Naive B cell (primary cell): ENCODE measurements at regions not wholly inside any gene's neighbourhood (a gene's known extent, or its start where the extent isn't known, plus 50 kb on each side); places are given as distances from the start of the nearest gene placed in this dataset.

ENCODE experiments used
- ATAC-seq, 2 donors: fragments of 150-1000 bp; cut with Tn5 transposase; 2 replicates each; pipeline ENCODE4 v1.10.0; 2021; ENCODE audit warnings: low read depth in 2 of 2, mild to moderate bottlenecking in 2 of 2, moderate library complexity in 2 of 2
- DNase-seq: peaks from one replicate; pipeline ENCODE4 v3.0.0; 2022
- H3K27ac Mint-ChIP-seq, 6 donors: one replicate each; pipeline ENCODE4 v1.8.0; 2020 to 2022; ENCODE audit warnings: mild to moderate bottlenecking in 6 of 6, mixed read lengths in 6 of 6, moderate library complexity in 5 of 6, inconsistent platforms in 2 of 6
- H3K27me3 Mint-ChIP-seq, 3 donors: one replicate each; pipeline ENCODE4 v1.8.0; 2021 to 2022; ENCODE audit warnings: mixed read lengths in 3 of 3, mild to moderate bottlenecking in 1 of 3
- H3K36me3 Mint-ChIP-seq, 2 donors: one replicate each; pipeline ENCODE4 v1.8.0; 2020 to 2022; ENCODE audit warnings: mixed read lengths in 2 of 2, inconsistent platforms in 1 of 2, mild to moderate bottlenecking in 1 of 2
- H3K4me1 Mint-ChIP-seq, 3 donors: one replicate each; pipeline ENCODE4 v1.8.0; 2020 to 2022; ENCODE audit warnings: mixed read lengths in 3 of 3, inconsistent platforms in 1 of 3, mild to moderate bottlenecking in 1 of 3, moderate library complexity in 1 of 3
- H3K4me3 Mint-ChIP-seq, 8 donors: one replicate each; pipeline ENCODE4 v1.8.0; 2020 to 2022; ENCODE audit warnings: mild to moderate bottlenecking in 8 of 8, mixed read lengths in 8 of 8, moderate library complexity in 8 of 8, inconsistent platforms in 2 of 8
- H3K9me3 Mint-ChIP-seq, 7 donors: one replicate each; pipeline ENCODE4 v1.8.0; 2020 to 2022; ENCODE audit warnings: mixed read lengths in 7 of 7, mild to moderate bottlenecking in 5 of 7, inconsistent platforms in 2 of 7, moderate library complexity in 1 of 7

DNA sequence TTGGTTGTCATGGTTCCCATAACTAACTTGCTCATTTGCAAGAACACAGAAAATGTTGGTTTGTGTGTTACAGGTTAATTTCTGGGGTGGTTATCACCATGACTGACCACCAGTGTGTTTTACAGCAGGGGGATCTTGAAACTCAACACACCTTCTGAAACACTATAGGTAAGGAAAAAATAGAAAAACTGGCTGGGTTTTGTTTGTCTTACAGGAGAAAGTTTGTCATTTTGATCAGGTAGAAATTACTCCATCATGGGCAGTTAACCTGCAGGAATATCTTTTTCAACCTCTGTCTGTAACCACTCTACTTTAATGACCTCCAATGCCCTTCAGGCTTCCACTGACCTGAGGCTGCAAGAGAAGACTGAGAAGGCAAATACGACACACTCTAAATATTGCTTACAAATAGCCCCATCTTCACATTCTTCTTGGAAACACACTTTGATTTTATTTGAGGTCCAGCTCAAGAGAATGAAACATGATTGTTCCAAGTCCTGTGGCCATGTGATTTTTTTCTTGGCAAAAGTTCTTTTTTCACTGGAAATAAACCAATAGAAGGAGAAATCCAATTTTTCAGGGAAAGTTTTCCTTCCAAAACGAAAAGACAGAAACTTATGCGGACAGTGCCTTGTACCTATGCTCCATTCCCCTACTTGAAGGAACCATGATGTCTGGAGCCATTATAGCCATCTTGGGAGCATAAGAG is 428.7 kb upstream of the SALL1 start:
- Mint-ChIP-seq H3K4me1 (no peaks in the 10 kb centered on the region), H3K9me3 (peaks cover 0 to 5% (median 1%) of the 10 kb centered on the region in 7 donors), H3K4me3 (no peak overlapping the region), H3K27ac (no peak overlapping the region), H3K36me3 (peaks cover 0 to 7% of the 10 kb centered on the region in 2 donors), H3K27me3 (no peaks in the 10 kb centered on the region)
- ATAC-seq (no peak), DNase-seq (no peak)

- Mint-ChIP-seq H3K27ac (no peak overlapping the region), H3K4me3 (no peak overlapping the region), H3K4me1 (no peaks in the 10 kb centered on the region), H3K36me3 (no peaks in the 10 kb centered on the region), H3K27me3 (no peaks in the 10 kb centered on the region), H3K9me3 (peaks cover 0 to 7% (median 1%) of the 10 kb centered on the region in 7 donors)
- no peak for ATAC-seq
- no peak for DNase-seq
Measured at GRCh38 chr16:51577621-51578303, 426.7 kb upstream of the SALL1 start.

DNA sequence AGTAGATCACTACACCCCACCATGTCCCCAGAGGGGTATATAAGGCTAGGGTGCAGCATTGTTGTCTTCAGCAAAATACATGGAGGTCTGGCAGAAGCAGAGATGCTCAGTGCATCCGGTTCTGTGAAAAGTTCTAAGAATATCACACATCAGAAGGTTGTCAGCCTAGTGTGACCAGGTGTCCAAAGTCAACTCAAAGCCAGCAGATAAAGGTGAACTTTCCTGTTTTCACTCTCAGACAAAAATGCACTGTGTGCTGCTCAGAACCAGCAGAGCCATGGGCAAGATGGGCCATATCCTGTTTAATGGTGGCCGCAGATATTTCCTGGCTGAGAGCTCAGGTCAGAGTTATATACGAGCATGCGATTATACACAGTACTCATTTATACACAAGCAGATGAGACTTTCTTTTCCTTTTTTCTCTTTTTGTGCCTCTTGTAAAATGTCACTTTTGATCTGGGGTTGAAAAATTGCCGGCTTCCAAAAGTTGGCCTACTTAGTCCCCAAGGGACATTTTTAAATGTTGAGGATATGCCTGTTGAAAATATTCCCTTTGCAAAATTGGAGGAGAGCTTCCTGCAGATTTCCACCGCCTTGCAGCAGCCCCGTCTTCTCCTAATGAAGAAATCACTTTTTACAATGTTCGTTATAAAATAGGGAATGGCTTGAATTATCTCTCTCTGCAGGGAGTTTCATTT is 425.6 kb upstream of the SALL1 start:
- Mint-ChIP-seq H3K4me3 (no peak overlapping the region), H3K27me3 (peaks cover 0 to 4% (median 0%) of the 10 kb centered on the region in 3 donors), H3K4me1 (no peaks in the 10 kb centered on the region), H3K36me3 (no peaks in the 10 kb centered on the region), H3K9me3 (peaks cover 0 to 11% (median 2%) of the 10 kb centered on the region in 7 donors), H3K27ac (no peak overlapping the region)
- ATAC-seq (no peak), DNase-seq (no peak)

DNA sequence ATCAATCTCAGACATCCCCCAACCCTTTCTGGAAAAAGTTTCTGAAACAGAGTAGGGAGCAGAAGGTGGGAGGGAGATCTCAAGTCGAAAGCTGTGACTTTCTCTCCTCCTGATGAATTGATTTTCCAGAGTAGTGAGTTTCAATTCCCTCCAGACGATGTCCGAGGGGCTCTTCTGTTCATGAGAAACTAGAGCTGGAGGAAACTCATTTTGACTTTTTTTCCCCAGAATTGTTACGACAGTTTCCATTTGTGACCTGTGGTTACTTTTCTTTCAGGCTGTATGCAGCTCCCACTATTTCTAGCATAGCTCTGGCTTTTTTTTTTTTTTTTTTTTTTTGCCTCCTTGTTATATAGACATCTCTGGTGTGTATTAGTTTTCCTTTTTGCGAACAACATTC is 422.1 kb upstream of the SALL1 start:
- H3K4me1 Mint-ChIP-seq, result no peaks in the 10 kb centered on the region
- ATAC-seq (no peak), DNase-seq (no peak)
- no peak overlapping the region for H3K4me3 Mint-ChIP-seq
- H3K27ac Mint-ChIP-seq, result no peak overlapping the region
- peaks cover 0 to 4% (median 0%) of the 10 kb centered on the region in 3 donors for H3K27me3 Mint-ChIP-seq
- no peaks in the 10 kb centered on the region for H3K36me3 Mint-ChIP-seq
- H3K9me3 Mint-ChIP-seq, result peaks cover 0 to 11% (median 1%) of the 10 kb centered on the region in 7 donors

- no peak for ATAC-seq
Measured at GRCh38 chr16:51569203-51569931, 418.3 kb upstream of the SALL1 start.

GRCh38 chr16:51567911-51568310 is 416.8 kb upstream of the SALL1 start:
- H3K36me3 Mint-ChIP-seq, result no peaks in the 10 kb centered on the region
- no peaks in the 10 kb centered on the region for H3K4me1 Mint-ChIP-seq
- DNase-seq (no peak), ATAC-seq (no peak)
- H3K27ac Mint-ChIP-seq, result no peak overlapping the region
- peaks cover 0 to 30% (median 6%) of the 10 kb centered on the region in 7 donors for H3K9me3 Mint-ChIP-seq
- no peak overlapping the region for H3K4me3 Mint-ChIP-seq
- H3K27me3 Mint-ChIP-seq, result peaks cover 0 to 4% (median 0%) of the 10 kb centered on the region in 3 donors

More at GRCh38 chr16:51569203-51569931, 418.3 kb upstream of the SALL1 start:
- DNase-seq, result no peak
- Mint-ChIP-seq H3K36me3 (no peaks in the 10 kb centered on the region), H3K9me3 (peaks cover 0 to 23% (median 5%) of the 10 kb centered on the region in 7 donors), H3K27ac (no peak overlapping the region), H3K4me3 (no peak overlapping the region), H3K27me3 (peaks cover 0 to 4% (median 0%) of the 10 kb centered on the region in 3 donors), H3K4me1 (no peaks in the 10 kb centered on the region)

GRCh38 chr16:51565184-51565583 is 414.1 kb upstream of the SALL1 start:
- H3K4me1 Mint-ChIP-seq, result no peaks in the 10 kb centered on the region
- H3K27me3 Mint-ChIP-seq, result no peaks in the 10 kb centered on the region
- DNase-seq (no peak), ATAC-seq (no peak)
- no peak overlapping the region for H3K4me3 Mint-ChIP-seq
- no peak overlapping the region for H3K27ac Mint-ChIP-seq
- peaks cover 0 to 32% (median 6%) of the 10 kb centered on the region in 7 donors for H3K9me3 Mint-ChIP-seq
- H3K36me3 Mint-ChIP-seq, result no peaks in the 10 kb centered on the region

DNA sequence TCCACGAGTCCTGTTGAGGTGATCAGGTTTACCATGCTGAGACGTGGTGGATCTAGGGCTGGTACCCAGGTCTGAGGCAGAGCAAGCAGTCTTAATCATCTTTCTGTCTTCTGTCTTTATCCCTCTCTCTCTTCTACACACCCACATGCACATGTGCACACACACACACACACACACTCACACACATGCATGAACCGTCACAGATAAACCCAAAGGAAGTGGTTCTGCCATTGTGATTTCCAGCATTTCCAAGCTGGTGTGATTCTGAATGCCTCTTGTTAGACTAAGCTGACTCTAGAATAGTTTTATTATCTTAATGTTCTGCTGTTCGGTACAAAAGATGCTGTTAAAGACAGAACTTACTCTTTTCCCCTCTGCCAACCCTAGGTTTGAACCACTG is 411.8 kb upstream of the SALL1 start:
- Mint-ChIP-seq H3K36me3 (no peaks in the 10 kb centered on the region), H3K27ac (peak overlapping the region in 1 of 6 donors; percentile 39), H3K4me3 (no peak overlapping the region), H3K9me3 (peaks cover 0 to 32% (median 6%) of the 10 kb centered on the region in 7 donors), H3K4me1 (no peaks in the 10 kb centered on the region), H3K27me3 (no peaks in the 10 kb centered on the region)
- ATAC-seq (no peak), DNase-seq (no peak)

- Mint-ChIP-seq H3K27ac (no peak overlapping the region), H3K4me1 (no peaks in the 10 kb centered on the region), H3K9me3 (peaks cover 0 to 22% (median 6%) of the 10 kb centered on the region in 7 donors), H3K27me3 (no peaks in the 10 kb centered on the region), H3K36me3 (no peaks in the 10 kb centered on the region), H3K4me3 (no peak overlapping the region)
- ATAC-seq, result no peak
- DNase-seq, result no peak
Measured at GRCh38 chr16:51559901-51560300, 408.8 kb upstream of the SALL1 start.

GRCh38 chr16:51557670-51558069 is 406.6 kb upstream of the SALL1 start:
- Mint-ChIP-seq H3K4me1 (no peaks in the 10 kb centered on the region), H3K4me3 (no peak overlapping the region), H3K27me3 (no peaks in the 10 kb centered on the region), H3K27ac (no peak overlapping the region), H3K36me3 (no peaks in the 10 kb centered on the region), H3K9me3 (peaks cover 0 to 16% (median 0%) of the 10 kb centered on the region in 7 donors)
- ATAC-seq (no peak), DNase-seq (no peak)

DNA sequence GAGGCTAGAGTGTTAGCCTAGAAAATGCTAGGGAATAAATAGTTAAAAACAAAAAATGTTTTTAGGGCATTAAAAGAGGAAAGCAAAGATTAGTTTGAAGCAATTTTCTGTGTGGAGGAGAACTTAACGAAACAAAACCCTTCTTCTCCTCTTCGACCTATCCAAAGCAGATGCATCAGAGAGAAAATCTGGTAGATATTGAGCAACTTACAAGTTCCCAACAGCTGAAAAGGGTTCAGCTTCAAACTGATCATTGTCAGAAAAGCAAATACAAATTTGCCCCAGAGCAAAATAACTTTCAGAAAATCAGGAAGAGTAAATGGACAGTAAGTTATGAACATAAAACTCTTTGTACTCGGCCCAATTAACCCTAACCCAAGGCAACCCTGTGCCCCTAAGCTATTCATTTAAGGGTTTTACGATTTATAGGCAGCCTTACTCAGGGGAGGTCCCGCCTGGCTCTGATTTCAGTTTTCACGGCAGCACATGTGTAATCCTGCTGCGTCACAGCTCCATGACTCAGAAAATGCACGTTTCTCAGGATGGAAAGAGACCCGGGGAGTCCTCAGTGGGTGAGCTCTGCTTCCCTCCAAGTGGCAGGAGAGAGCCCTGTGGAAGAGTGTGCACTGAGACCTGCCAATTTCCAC is 405.7 kb upstream of the SALL1 start:
- DNase-seq (no peak), ATAC-seq (no peak)
- H3K4me3 Mint-ChIP-seq, result no peak overlapping the region
- H3K4me1 Mint-ChIP-seq, result no peaks in the 10 kb centered on the region
- H3K36me3 Mint-ChIP-seq, result no peaks in the 10 kb centered on the region
- H3K27me3 Mint-ChIP-seq, result no peaks in the 10 kb centered on the region
- H3K27ac Mint-ChIP-seq, result no peak overlapping the region
- peaks cover 0 to 16% (median 0%) of the 10 kb centered on the region in 7 donors for H3K9me3 Mint-ChIP-seq

DNA sequence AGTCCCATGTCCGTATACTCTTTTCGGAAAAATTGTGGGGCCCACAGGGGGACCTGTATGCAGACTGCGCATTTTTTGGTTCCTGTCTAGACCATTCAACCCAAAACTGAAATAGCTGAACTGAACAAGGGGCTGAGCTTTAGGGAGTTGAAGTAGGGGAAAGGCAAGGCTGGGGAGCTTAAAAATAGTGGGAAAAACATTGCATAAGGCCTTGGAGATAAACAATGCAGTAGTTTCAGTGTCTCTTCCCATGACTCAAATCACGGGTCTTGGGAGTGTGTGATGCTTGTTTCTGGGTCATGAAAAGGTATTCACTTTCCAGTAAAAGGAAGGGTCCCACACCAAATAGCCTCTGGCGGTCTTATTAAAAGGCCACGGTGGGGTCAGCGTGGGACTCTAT is 402.8 kb upstream of the SALL1 start:
- Mint-ChIP-seq H3K9me3 (peaks cover 0 to 19% (median 0%) of the 10 kb centered on the region in 7 donors), H3K27ac (no peak overlapping the region), H3K36me3 (peaks cover 0 to 7% of the 10 kb centered on the region in 2 donors), H3K27me3 (peaks cover 0 to 7% (median 6%) of the 10 kb centered on the region in 3 donors), H3K4me3 (no peak overlapping the region), H3K4me1 (no peaks in the 10 kb centered on the region)
- no peak for DNase-seq
- no peak for ATAC-seq

DNA sequence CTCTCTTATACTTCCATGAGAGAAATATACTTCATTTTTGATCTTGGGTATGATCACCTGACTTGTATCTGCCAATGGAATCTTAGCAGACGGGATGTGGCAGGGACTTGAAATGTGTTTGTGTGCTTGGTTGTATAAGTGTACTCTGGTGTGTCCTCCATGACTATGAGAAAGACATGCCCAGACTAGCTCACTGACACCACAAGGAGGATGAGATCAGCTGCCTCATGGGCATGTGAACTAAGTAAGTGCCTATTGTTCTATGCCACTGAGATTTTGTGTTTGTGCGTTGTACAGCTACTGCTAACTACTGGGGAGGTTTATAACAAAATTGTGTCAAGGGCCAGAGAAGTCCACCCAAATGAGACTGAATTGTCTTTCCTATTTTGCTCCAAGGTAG is 402.2 kb upstream of the SALL1 start:
- Mint-ChIP-seq H3K27me3 (peaks cover 0 to 7% (median 7%) of the 10 kb centered on the region in 3 donors), H3K36me3 (peaks cover 0 to 7% of the 10 kb centered on the region in 2 donors), H3K9me3 (peaks cover 0 to 19% (median 0%) of the 10 kb centered on the region in 7 donors), H3K4me3 (no peak overlapping the region), H3K27ac (no peak overlapping the region), H3K4me1 (no peaks in the 10 kb centered on the region)
- DNase-seq, result no peak
- ATAC-seq, result no peak
